Endodermal cell (in vitro differentiated cells): ENCODE measurements at regions not wholly inside any gene's neighbourhood (a gene's known extent, or its start where the extent isn't known, plus 50 kb on each side); places are given as distances from the start of the nearest gene placed in this dataset.

Experiments
- DNase-seq: peaks from one replicate; pipeline ENCODE4 v3.0.0-alpha.2; 2017
- H3K27ac ChIP-seq: 2 replicates; pipeline ENCODE4 v1.5.1; 2013; ENCODE audit warnings: mild to moderate bottlenecking, low read depth, low read length, moderate library complexity
- H3K27me3 ChIP-seq: 2 replicates; pipeline ENCODE4 v1.6.1; 2013; ENCODE audit warnings: mild to moderate bottlenecking, low read length, moderate library complexity; ENCODE audit not compliant: insufficient read depth, control insufficient read depth, poor library complexity, severe bottlenecking
- H3K36me3 ChIP-seq: 2 replicates; pipeline ENCODE4 v1.7.0; 2013; ENCODE audit warnings: mild to moderate bottlenecking, low read length, moderate library complexity; ENCODE audit not compliant: control insufficient read depth, insufficient read depth
- H3K4me1 ChIP-seq: one replicate; pipeline ENCODE4 v1.7.0; 2013; ENCODE audit warnings: low read length; ENCODE audit not compliant: control insufficient read depth, insufficient read depth
- H3K4me3 ChIP-seq: 2 replicates; pipeline ENCODE4 v1.5.1; 2013; ENCODE audit warnings: mild to moderate bottlenecking, low read length, moderate library complexity
- H3K9ac ChIP-seq: 2 replicates; pipeline ENCODE4 v1.6.1; 2013; ENCODE audit warnings: mild to moderate bottlenecking, low read length, moderate library complexity; ENCODE audit not compliant: poor library complexity, severe bottlenecking; ENCODE audit errors: extremely low read depth
- H3K9me3 ChIP-seq: 2 replicates; pipeline ENCODE4 v1.6.1; 2013; ENCODE audit warnings: mild to moderate bottlenecking, low read length, moderate library complexity; ENCODE audit not compliant: control insufficient read depth
- H3K27ac Mint-ChIP-seq: 2 replicates; pipeline ENCODE4 v1.8.0; 2020; ENCODE audit warnings: mixed read lengths
- H3K27me3 Mint-ChIP-seq: 2 replicates; pipeline ENCODE4 v1.8.0; 2021; ENCODE audit warnings: mild to moderate bottlenecking, mixed read lengths; ENCODE audit not compliant: insufficient read depth
- H3K36me3 Mint-ChIP-seq: 2 replicates; pipeline ENCODE4 v1.8.0; 2020; ENCODE audit warnings: low read depth, mixed read lengths
- H3K4me1 Mint-ChIP-seq: 2 replicates; pipeline ENCODE4 v1.8.0; 2020; ENCODE audit warnings: mixed read lengths
- H3K4me3 Mint-ChIP-seq: 2 replicates; pipeline ENCODE4 v1.8.0; 2020; ENCODE audit warnings: mild to moderate bottlenecking, moderate library complexity, mixed read lengths
- H3K9me3 Mint-ChIP-seq: 2 replicates; pipeline ENCODE4 v1.8.0; 2020; ENCODE audit warnings: mild to moderate bottlenecking, mixed read lengths
- WGBS, 2 experiments: methylation state at CpG; one replicate each; pipeline versions ENCODE4 v1.1.5 to v1.1.7; 2013; ENCODE audit warnings: missing lambda C conversion rate in 2 of 2, mixed read lengths in 1 of 2; ENCODE audit not compliant: insufficient coverage in 1 of 2, insufficient read length in 1 of 2; 5-methylcytosine and 5-hydroxymethylcytosine counted together
- TF ChIP-seq, protein P1 (sequence below): fragments of 200-600 bp; sonication (generic); conservative IDR thresholded peaks from 2 replicates; pipeline ENCODE4 v1.5.0; 2021; ENCODE audit warnings: antibody characterized with exemption, mild to moderate bottlenecking

- H3K36me3 Mint-ChIP-seq = no peaks in the 10 kb centered on the region
- Histone ChIP-seq H3K4me3 (no peak overlapping the region), H3K9ac (no peak overlapping the region), H3K27ac (no peak overlapping the region), H3K36me3 (no peaks in the 10 kb centered on the region), H3K4me1 (no peaks in the 10 kb centered on the region), H3K27me3 (no peaks in the 10 kb centered on the region), H3K9me3 (no peaks in the 10 kb centered on the region)
- WGBS, 2 experiments = 92% methylated on average over 1 of the region's 1 CpG; no CpG with 5 or more reads in 1 of the 2 experiments
- H3K9me3 Mint-ChIP-seq = peaks cover 3% of the 10 kb centered on the region
- TF ChIP-seq, protein P1, sequence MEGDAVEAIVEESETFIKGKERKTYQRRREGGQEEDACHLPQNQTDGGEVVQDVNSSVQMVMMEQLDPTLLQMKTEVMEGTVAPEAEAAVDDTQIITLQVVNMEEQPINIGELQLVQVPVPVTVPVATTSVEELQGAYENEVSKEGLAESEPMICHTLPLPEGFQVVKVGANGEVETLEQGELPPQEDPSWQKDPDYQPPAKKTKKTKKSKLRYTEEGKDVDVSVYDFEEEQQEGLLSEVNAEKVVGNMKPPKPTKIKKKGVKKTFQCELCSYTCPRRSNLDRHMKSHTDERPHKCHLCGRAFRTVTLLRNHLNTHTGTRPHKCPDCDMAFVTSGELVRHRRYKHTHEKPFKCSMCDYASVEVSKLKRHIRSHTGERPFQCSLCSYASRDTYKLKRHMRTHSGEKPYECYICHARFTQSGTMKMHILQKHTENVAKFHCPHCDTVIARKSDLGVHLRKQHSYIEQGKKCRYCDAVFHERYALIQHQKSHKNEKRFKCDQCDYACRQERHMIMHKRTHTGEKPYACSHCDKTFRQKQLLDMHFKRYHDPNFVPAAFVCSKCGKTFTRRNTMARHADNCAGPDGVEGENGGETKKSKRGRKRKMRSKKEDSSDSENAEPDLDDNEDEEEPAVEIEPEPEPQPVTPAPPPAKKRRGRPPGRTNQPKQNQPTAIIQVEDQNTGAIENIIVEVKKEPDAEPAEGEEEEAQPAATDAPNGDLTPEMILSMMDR = no peak
- no peak overlapping the region for H3K4me3 Mint-ChIP-seq
- no peaks in the 10 kb centered on the region for H3K27me3 Mint-ChIP-seq
- H3K4me1 Mint-ChIP-seq = peaks cover 2% of the 10 kb centered on the region
- H3K27ac Mint-ChIP-seq = no peak overlapping the region
- no peak for DNase-seq
Observed at GRCh38 chr5:87825583-87825982, 412.9 kb upstream of the CCNH start.

DNA sequence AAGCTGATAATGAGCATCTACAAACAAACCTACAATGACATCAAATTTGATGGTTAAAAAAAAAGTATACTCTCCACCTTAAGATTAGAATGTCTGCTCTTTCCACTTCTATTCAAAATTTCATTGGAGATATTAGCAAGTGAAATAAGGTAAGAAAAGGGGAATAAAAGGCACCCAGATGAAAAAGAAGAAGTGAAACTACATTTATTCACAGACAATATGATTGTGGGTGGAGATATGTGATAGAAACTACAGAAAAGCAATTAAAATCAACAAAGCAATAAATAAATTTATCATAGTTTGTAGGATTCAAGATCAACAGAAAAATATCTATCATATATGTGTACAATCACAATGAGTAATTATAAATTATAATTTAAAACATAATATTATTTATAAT is 395.1 kb upstream of the CCNH start:
- no peak overlapping the region for H3K4me3 Mint-ChIP-seq
- Histone ChIP-seq H3K27me3 (no peaks in the 10 kb centered on the region), H3K4me3 (no peak overlapping the region), H3K9ac (no peak overlapping the region), H3K9me3 (no peaks in the 10 kb centered on the region), H3K27ac (no peak overlapping the region), H3K4me1 (no peaks in the 10 kb centered on the region), H3K36me3 (no peaks in the 10 kb centered on the region)
- no peak for DNase-seq
- TF ChIP-seq, protein P1 = no peak
- H3K27me3 Mint-ChIP-seq = no peaks in the 10 kb centered on the region
- H3K27ac Mint-ChIP-seq = no peak overlapping the region
- no peaks in the 10 kb centered on the region for H3K36me3 Mint-ChIP-seq
- H3K4me1 Mint-ChIP-seq = no peaks in the 10 kb centered on the region
- no peaks in the 10 kb centered on the region for H3K9me3 Mint-ChIP-seq

DNA sequence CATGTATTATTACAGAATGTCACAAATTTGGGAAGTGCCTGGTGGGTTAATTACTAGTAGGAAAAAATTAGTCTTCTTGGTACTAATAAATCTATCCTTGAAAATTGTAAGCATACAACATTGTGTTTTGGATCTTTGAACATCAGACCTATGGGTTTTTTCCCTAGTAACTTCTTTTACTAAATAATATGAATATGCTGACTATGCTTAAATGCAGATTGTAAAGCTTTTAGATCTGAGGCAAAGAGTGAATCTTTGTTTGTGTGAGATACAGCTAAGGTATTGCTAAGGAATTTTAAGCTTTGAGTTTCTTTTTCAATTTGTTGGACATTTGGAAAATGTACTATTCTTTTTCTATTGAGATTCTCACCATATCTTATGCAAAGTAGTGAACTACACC is 390.6 kb upstream of the CCNH start:
- Mint-ChIP-seq H3K36me3 (no peaks in the 10 kb centered on the region), H3K4me3 (no peak overlapping the region), H3K9me3 (no peaks in the 10 kb centered on the region), H3K27me3 (no peaks in the 10 kb centered on the region), H3K4me1 (no peaks in the 10 kb centered on the region), H3K27ac (no peak overlapping the region)
- H3K27ac ChIP-seq = no peak overlapping the region
- H3K9me3 ChIP-seq = no peaks in the 10 kb centered on the region
- no peak for DNase-seq
- TF ChIP-seq, protein P1 = no peak
- H3K4me1 ChIP-seq = no peaks in the 10 kb centered on the region
- no peaks in the 10 kb centered on the region for H3K27me3 ChIP-seq
- no peak overlapping the region for H3K9ac ChIP-seq
- no peak overlapping the region for H3K4me3 ChIP-seq
- no peaks in the 10 kb centered on the region for H3K36me3 ChIP-seq
